HG03060 (cell line): ENCODE measurements at regions not wholly inside any gene's neighbourhood (a gene's known extent, or its start where the extent isn't known, plus 50 kb on each side); places are given as distances from the start of the nearest gene placed in this dataset.

Experiments
- ATAC-seq: cut with Tn5 transposase; IDR thresholded peaks from one replicate; pipeline ENCODE4 v1.9.1; 2021; ENCODE audit warnings: low read depth, moderate number of reproducible peaks; ENCODE audit not compliant: unreplicated experiment

- no peak for ATAC-seq
Measured at GRCh38 chr6:87995461-87995860, 52.2 kb upstream of the SPACA1 start.

GRCh38 chr6:87993356-87993755, 54.3 kb upstream of the SPACA1 start:
- ATAC-seq: no peak

GRCh38 chr6:87990871-87991270, 56.8 kb upstream of the SPACA1 start:
- no peak for ATAC-seq

- ATAC-seq: no peak
Measured at GRCh38 chr6:87982134-87982533, 65.5 kb upstream of the SPACA1 start.

- no peak for ATAC-seq
Measured at GRCh38 chr6:87979737-87980136, 67.9 kb upstream of the SPACA1 start.

DNA sequence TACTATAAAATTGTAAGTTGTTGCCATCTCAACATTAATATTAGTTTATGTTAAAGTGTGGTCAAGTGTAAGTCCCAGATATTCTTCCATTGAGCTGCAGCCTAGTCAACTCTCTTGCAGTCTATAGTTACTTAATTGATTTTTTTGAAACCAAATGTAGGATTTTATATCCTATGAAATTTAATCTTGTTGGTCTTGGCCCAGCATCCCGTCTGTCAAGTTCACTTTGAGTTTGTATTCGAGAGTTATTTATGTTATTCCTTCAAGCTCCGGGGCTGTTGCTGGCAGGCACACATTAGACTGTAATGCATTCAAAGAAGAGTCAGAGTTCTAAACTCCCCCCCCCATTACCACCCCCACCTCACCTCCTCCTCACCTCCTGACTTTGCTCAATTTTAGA, 71.0 kb upstream of the SPACA1 start:
- ATAC-seq: no peak

DNA sequence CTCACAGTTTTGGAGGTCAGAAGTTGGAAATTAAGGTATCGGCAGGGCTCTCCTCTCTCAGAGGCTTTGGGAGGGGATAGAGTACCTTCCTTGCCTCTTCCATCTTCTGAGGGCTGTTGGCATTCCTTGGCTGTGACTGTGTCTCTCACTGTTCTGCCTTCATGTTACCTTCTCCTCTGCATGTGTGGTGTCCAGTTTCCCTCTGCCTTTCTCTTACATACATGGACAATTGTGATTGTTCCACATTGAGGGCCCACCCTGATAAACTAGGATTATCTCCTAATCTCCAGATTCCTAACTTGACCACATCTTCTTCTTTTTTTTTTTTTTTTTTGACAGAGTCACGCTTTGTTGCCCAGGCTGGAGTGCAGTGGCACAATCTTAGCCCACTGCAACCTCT, 72.1 kb upstream of the SPACA1 start:
- ATAC-seq: no peak

GRCh38 chr6:87972279-87972678, 75.4 kb upstream of the SPACA1 start:
- ATAC-seq: no peak

DNA sequence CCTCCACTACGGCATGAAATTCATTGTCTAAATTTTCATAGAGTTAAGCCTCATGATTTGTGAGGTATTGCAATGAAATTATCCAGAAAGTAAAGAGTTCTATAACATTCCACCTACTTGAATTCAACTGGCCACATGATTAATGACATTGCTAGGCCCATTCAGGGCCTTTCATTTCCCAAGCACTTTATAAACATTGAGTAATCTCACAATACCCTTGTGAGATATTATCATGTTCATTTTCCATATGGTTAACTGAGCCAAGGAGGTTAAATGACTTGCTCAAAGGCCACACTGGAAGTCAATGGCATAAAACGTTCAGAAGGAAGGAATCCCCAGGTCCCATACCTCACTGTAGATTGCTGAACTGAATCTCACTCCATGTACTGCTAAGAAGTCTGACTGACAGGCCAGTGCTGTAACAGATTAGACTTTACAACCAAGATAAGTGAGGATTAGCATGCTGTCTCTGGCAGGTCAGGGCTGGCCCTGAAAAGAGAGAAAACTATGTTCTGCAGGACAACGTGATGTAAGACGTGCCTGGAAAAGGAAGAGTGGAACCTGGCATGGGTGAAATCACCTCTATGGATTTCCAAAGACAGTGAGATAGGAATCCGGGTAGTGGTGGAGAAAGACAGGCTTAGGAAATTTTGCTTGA, 75.9 kb upstream of the SPACA1 start:
- no peak for ATAC-seq

DNA sequence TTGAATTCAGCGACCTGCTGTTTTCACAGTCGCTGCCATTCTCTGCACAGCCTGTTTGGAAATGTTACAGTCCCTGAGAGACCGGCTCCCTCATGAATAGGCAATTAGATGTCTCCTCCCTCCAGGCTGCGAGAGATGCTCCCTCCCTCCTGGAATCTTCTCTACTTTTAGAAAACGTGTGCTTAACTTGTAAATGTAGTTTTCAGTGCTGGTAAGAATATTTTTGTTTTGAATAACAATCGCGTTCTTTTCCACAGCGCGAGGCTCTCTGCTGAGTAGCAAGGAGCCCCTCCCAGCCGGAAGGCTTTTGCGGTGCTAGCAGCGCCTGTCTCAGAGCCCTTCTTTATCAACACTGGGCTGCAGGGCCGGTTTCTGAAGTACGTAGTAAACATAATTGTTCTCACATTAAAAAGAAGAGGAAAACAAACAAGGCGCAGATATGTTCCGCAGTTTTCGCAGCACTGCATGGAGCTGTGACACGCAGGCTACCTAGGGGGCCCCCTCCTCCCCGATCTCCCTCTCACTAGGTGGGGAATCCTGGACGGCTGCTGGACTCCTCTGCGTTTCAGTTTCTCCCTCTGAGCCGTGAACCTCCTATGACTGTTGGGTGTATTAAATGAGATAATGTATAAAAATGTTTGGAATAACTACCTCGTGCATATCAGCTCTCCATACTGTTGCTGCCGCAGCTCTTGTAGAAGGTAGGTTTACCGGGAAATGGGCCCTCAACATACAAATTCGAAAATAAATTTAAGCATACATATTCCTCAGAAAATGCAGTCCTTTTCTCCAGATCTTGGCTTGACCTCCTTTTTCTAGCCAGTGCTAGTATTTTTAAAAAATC, 79.0 kb upstream of the SPACA1 start:
- no peak for ATAC-seq

- no peak for ATAC-seq
Measured at GRCh38 chr6:87965806-87966205, 81.8 kb upstream of the SPACA1 start.

DNA sequence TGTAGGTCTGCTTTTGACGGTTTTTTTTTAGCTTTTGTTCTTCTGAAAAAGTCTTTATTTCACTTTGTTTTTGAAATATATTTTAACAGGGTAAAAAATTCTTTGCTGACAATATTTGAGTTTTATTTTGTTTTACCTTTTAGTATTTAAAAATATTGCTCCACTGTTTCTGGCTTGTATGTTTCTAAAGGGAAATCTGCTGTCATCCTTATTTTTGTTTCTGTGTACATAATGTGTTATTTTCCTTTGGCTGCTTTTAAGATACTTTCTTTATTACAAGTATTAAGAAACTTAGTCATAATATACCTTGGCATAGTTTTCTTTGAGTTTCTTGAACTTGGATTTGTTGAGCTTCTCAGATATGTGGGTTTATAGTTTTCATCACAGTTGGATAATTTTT, 88.6 kb upstream of the SPACA1 start:
- ATAC-seq: no peak

DNA sequence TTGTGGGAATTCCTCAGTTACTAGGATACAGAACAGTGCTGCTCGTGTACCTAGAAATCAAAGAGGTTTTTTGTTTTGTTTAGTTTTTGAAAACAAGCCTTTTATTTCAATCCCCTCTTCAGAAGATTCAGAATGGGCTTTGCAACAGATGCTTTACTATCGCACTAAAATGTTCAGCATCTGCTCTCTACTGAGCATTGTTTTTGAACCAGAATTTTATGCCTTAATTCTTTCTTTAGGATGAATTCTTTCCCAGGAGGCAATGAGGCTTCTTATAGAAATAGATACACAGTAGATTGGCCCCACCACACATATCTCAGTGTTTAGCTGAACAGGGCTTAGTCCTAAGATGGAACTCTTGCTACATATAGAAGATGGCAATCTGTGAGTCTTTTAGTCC, 95.9 kb upstream of the SPACA1 start:
- ATAC-seq: no peak

- ATAC-seq: no peak
Measured at GRCh38 chr6:87950614-87951013, 97.0 kb upstream of the SPACA1 start.

DNA sequence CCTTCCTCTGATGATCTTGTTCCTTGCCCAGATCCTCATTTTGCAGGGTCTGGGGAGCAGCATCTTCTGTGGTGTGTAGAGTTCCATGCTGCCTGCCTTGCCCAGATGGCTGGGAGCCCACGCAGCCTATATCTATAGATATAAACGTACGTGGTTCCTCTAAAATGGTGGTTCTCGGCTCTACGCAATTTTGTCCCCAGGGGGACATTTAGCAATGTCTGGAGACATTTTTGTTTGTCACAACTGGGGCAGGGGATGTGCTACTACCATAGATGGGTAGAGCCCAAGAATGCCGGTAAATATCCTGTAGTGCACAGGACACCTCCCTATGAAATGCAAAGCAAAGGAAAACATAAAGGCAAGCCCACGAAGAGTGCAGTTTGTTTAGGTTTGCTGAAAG, 98.4 kb upstream of the SPACA1 start:
- ATAC-seq: no peak

- ATAC-seq: no peak
Measured at GRCh38 chr6:87946669-87947068, 101.0 kb upstream of the SPACA1 start.

- ATAC-seq: no peak
Measured at GRCh38 chr6:87945966-87946365, 101.7 kb upstream of the SPACA1 start.

DNA sequence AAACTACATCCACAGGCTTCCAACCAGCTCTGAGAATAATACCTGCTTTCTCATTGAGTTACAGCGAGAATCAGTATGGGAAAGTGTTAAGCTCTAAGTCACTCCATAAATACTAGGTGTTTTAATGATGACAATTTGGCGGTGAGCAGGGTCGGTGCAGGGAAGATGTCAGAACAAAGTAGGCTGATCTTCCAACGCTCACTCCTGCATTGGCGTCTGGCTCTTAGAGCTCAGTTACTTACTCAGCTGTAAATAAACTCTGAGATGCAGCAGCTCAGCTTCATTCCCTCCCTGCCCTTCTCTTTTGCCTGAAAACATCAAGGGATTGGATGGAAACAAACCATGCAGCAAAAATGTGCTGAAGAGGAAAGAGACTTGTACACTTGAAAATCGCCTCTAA, 102.5 kb upstream of the SPACA1 start:
- ATAC-seq: no peak

DNA sequence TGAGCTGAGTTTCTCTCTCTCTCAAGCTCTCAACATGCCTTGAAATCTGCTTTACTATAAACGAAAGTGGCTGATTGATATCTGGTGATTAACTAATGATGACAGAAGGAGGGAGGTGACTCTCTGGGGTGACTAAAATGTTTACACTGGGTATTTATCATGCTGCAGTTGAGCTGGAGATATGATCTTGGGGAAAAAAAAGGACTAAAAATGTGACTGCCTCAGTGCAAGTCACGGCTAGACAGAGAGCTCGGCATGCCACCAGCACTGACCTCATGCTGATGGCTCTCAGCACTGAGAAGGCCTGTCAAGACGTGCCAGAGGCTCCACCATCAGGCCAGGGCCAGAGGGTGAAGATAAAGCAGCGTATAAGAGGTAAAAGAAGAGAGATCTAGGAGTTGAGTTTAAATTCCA, 103.1 kb upstream of the SPACA1 start:
- ATAC-seq: no peak

DNA sequence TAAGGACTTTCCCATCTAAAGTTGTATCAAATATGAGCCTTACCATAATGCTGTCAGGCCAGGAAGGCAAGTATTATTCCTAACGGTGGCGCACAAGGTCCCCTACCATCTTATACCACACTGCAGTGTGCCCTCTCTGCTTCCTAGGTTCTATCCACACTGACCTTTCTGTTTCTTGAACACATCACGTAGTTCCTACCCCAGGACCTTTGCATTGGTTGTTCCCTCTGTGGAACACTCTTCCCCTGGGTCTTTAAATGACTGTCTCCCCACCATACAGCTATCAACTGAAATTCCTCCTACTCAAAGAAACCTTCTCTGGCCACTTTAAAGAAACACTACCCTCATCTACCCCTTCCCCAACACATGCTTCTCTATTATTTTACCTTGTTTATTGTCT, 104.5 kb upstream of the SPACA1 start:
- no peak for ATAC-seq

GRCh38 chr6:87941556-87942358, 105.9 kb upstream of the SPACA1 start:
- no peak for ATAC-seq
